ENCODE measurements at regions not wholly inside any gene's neighbourhood (a gene's known extent, or its start where the extent isn't known, plus 50 kb on each side); places are given as distances from the start of the nearest gene placed in this dataset.
"Not testable (repeated sequence)": the region's sequence is repeated elsewhere in the genome, so short reads cannot be mapped to it uniquely, and the experiment has no call there.

- H3K9me3 ChIP-seq = no peaks in the 10 kb centered on the region
- intact Hi-C loops (cut with DNase I) = no loop called here
- H3K4me3 ChIP-seq = no peak overlapping the region
- no peak for TF ChIP-seq EP300 (IDR thresholded peaks at IDR 0.05)
- TF ChIP-seq CTCF (IDR thresholded peaks at IDR 0.05) = no peak
- no peak for TF ChIP-seq POLR2A (IDR thresholded peaks at IDR 0.05)
- WGBS, 3 donors = 89 to 90% (median 90%) methylated on average over 12 of the region's 12 CpGs
- H3K27me3 ChIP-seq = no peaks in the 10 kb centered on the region
- H3K27ac ChIP-seq = no peak overlapping the region
- no peaks in the 10 kb centered on the region for H3K4me1 ChIP-seq (ENCODE audit: insufficient read depth)
- H3K36me3 ChIP-seq = no peaks in the 10 kb centered on the region
- no peak for DNase-seq
Observed at GRCh38 chr7:51426163-51426562, 109.6 kb upstream of the COBL start.

GRCh38 chr7:51409934-51410333 lies 93.3 kb upstream of the COBL start:
- intact Hi-C loops (cut with DNase I); H3K9me3 ChIP-seq; H3K27ac ChIP-seq; H3K4me1 ChIP-seq (ENCODE audit: insufficient read depth); DNase-seq; H3K27me3 ChIP-seq; H3K36me3 ChIP-seq; H3K4me3 ChIP-seq: not testable (repeated sequence)
- WGBS, 3 donors = no CpG with 5 or more reads among the region's 3 CpGs

- H3K4me3 ChIP-seq; H3K27me3 ChIP-seq; intact Hi-C loops (cut with DNase I); H3K36me3 ChIP-seq; H3K9me3 ChIP-seq; DNase-seq; H3K27ac ChIP-seq; H3K4me1 ChIP-seq (ENCODE audit: insufficient read depth): not testable (repeated sequence)
- WGBS, 3 donors = 33 to 38% (median 36%) methylated on average over 3 of the region's 3 CpGs
Observed at GRCh38 chr7:51397608-51398007, 81.0 kb upstream of the COBL start.

GRCh38 chr7:51393003-51393402 lies 76.4 kb upstream of the COBL start:
- H3K27ac ChIP-seq; intact Hi-C loops (cut with DNase I); H3K36me3 ChIP-seq; H3K9me3 ChIP-seq; H3K27me3 ChIP-seq; DNase-seq; H3K4me3 ChIP-seq; H3K4me1 ChIP-seq (ENCODE audit: insufficient read depth): not testable (repeated sequence)
- WGBS, 3 donors = 59 to 75% (median 68%) methylated on average over 6 of the region's 6 CpGs

- H3K4me3 ChIP-seq; H3K36me3 ChIP-seq; intact Hi-C loops (cut with DNase I); H3K9me3 ChIP-seq; H3K4me1 ChIP-seq (ENCODE audit: insufficient read depth); H3K27me3 ChIP-seq; DNase-seq; H3K27ac ChIP-seq: not testable (repeated sequence)
- 91 to 97% (median 93%) methylated on average over 6 of the region's 8 CpGs for WGBS, 3 donors
Observed at GRCh38 chr7:51389952-51390351, 73.3 kb upstream of the COBL start.

GRCh38 chr7:51389216-51389812 lies 72.7 kb upstream of the COBL start:
- H3K27ac ChIP-seq; DNase-seq; H3K9me3 ChIP-seq; H3K4me3 ChIP-seq; H3K36me3 ChIP-seq; H3K4me1 ChIP-seq (ENCODE audit: insufficient read depth); intact Hi-C loops (cut with DNase I); H3K27me3 ChIP-seq: not testable (repeated sequence)
- WGBS, 3 donors = 91 to 95% (median 94%) methylated on average over 22 of the region's 22 CpGs

- H3K27ac ChIP-seq; H3K27me3 ChIP-seq; H3K9me3 ChIP-seq; H3K36me3 ChIP-seq; DNase-seq; H3K4me1 ChIP-seq (ENCODE audit: insufficient read depth); intact Hi-C loops (cut with DNase I); H3K4me3 ChIP-seq: not testable (repeated sequence)
- WGBS, 3 donors = 93 to 98% (median 97%) methylated on average over 11 to 13 of the region's 16 CpGs
Observed at GRCh38 chr7:51388241-51388640, 71.6 kb upstream of the COBL start.

- H3K4me1 ChIP-seq (ENCODE audit: insufficient read depth); DNase-seq; H3K27ac ChIP-seq; H3K9me3 ChIP-seq; H3K4me3 ChIP-seq; H3K27me3 ChIP-seq; H3K36me3 ChIP-seq; intact Hi-C loops (cut with DNase I): not testable (repeated sequence)
- 83 to 92% (median 90%) methylated on average over 18 to 32 of the region's 34 CpGs for WGBS, 3 donors
Observed at GRCh38 chr7:51386806-51387568, 70.4 kb upstream of the COBL start.

- intact Hi-C loops (cut with DNase I); H3K36me3 ChIP-seq; H3K9me3 ChIP-seq; H3K4me3 ChIP-seq; DNase-seq; H3K27ac ChIP-seq; H3K27me3 ChIP-seq; H3K4me1 ChIP-seq (ENCODE audit: insufficient read depth): not testable (repeated sequence)
- 83 to 93% (median 88%) methylated on average over 11 to 13 of the region's 17 CpGs for WGBS, 3 donors
Observed at GRCh38 chr7:51386184-51386583, 69.6 kb upstream of the COBL start.

GRCh38 chr7:51382243-51382642 lies 65.6 kb upstream of the COBL start:
- H3K36me3 ChIP-seq; H3K4me3 ChIP-seq; DNase-seq; H3K27ac ChIP-seq; intact Hi-C loops (cut with DNase I); H3K9me3 ChIP-seq; H3K27me3 ChIP-seq; H3K4me1 ChIP-seq (ENCODE audit: insufficient read depth): not testable (repeated sequence)
- WGBS, 3 donors = 55 to 80% (median 71%) methylated on average over 1 to 7 of the region's 7 CpGs
